Brain microvascular endothelial cell (primary cell): ENCODE measurements at regions not wholly inside any gene's neighbourhood (a gene's known extent, or its start where the extent isn't known, plus 50 kb on each side); places are given as distances from the start of the nearest gene placed in this dataset.
A peak's percentile ranks its signal among the peaks of the same experiment; 100 is the strongest.
"Not testable (repeated sequence)": the region's sequence is repeated elsewhere in the genome, so short reads cannot be mapped to it uniquely, and the experiment has no call there.

Experiments used
- DNase-seq: peaks from one replicate; pipeline ENCODE4 v3.0.0-alpha.2; 2020
- H3K27ac ChIP-seq: fragments of 250-450 bp; sonication (Bioruptor Pico); 2 replicates; pipeline ENCODE4 v1.5.1; 2020; ENCODE audit warnings: mild to moderate bottlenecking, moderate library complexity
- H3K27me3 ChIP-seq: fragments of 250-450 bp; sonication (Bioruptor Pico); replicated peaks from 2 replicates; pipeline ENCODE4 v1.5.1; 2020; ENCODE audit warnings: mild to moderate bottlenecking
- H3K36me3 ChIP-seq: fragments of 250-450 bp; sonication (Bioruptor Pico); replicated peaks from 2 replicates; pipeline ENCODE4 v1.5.1; 2020; ENCODE audit warnings: mild to moderate bottlenecking
- H3K4me3 ChIP-seq: 2 replicates; pipeline ENCODE4 v1.5.1; 2011; ENCODE audit warnings: low read depth, mild to moderate bottlenecking, control low read depth, low read length, moderate library complexity
- in situ Hi-C: cut with HindIII; loops from 2 replicates; pipeline ENCODE4 v1.10.0; 2017; ENCODE audit warnings: low sequenced_read_pairs, low pct_ligation_motif_present
- TF ChIP-seq, protein P1 (sequence below): IDR thresholded peaks from 2 replicates; pipeline ENCODE4 v1.5.1; 2011; ENCODE audit warnings: low read depth, mild to moderate bottlenecking, moderate library complexity, low read length, control low read depth, inconsistent platforms; ENCODE audit errors: missing control alignments

DNA sequence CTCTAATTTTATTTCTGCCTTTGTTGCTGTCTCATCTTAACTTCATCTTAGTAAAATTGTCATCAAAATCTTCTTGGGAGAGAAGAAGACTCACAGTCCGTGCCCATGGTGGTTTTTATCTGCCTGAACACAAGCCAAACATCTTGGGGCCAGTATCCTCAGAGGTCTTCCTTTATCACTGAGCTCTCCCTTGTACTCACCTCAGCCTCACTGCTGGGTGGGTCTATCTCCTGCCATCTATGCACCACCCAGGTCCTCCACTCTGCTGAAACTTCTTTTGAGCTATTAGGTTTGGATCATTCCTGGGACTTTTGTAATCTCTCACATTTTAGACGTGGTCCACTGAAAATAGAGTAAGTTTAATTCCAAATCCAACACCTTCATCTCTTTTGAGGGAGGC is 116.3 kb upstream of the EPB41L4A start:
- TF ChIP-seq, protein P1, sequence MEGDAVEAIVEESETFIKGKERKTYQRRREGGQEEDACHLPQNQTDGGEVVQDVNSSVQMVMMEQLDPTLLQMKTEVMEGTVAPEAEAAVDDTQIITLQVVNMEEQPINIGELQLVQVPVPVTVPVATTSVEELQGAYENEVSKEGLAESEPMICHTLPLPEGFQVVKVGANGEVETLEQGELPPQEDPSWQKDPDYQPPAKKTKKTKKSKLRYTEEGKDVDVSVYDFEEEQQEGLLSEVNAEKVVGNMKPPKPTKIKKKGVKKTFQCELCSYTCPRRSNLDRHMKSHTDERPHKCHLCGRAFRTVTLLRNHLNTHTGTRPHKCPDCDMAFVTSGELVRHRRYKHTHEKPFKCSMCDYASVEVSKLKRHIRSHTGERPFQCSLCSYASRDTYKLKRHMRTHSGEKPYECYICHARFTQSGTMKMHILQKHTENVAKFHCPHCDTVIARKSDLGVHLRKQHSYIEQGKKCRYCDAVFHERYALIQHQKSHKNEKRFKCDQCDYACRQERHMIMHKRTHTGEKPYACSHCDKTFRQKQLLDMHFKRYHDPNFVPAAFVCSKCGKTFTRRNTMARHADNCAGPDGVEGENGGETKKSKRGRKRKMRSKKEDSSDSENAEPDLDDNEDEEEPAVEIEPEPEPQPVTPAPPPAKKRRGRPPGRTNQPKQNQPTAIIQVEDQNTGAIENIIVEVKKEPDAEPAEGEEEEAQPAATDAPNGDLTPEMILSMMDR: no peak
- H3K4me3 ChIP-seq: no peak overlapping the region
- no peak for DNase-seq

DNA sequence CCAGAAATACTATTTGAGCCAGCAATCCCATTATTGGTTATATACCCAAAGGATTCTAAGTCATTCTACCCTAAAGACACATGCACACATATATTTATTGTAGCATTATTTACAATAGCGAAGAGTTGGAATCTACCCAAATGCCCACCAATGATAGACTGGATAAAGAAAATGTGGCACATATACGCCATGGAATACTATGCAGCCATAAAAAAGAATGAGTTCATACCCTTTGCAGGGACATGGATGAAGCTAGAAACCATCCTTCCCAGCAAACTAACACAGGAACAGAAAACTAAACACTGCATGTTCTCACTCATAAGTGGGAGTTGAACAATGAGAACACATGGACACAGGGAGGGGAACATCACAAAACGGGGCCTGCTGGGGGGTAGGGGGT is 125.5 kb upstream of the EPB41L4A start:
- H3K36me3 ChIP-seq, DNase-seq, in situ Hi-C loops, H3K27ac ChIP-seq, H3K27me3 ChIP-seq, H3K4me3 ChIP-seq: not testable (repeated sequence)

More for the DNA sequence above, 116.3 kb upstream of the EPB41L4A start:
- H3K27ac ChIP-seq: no peak overlapping the region
- in situ Hi-C loops: no loop called here
- no peaks in the 10 kb centered on the region for H3K36me3 ChIP-seq
- H3K27me3 ChIP-seq: no peaks in the 10 kb centered on the region

- Histone ChIP-seq H3K36me3 (no peaks in the 10 kb centered on the region), H3K4me3 (no peak overlapping the region), H3K27ac (no peak overlapping the region), H3K27me3 (no peaks in the 10 kb centered on the region)
- TF ChIP-seq, protein P1: no peak
- in situ Hi-C loops: no loop called here
- no peak for DNase-seq
These were observed 128.0 kb upstream of the EPB41L4A start for GRCh38 chr5:112546946-112547592.

DNA sequence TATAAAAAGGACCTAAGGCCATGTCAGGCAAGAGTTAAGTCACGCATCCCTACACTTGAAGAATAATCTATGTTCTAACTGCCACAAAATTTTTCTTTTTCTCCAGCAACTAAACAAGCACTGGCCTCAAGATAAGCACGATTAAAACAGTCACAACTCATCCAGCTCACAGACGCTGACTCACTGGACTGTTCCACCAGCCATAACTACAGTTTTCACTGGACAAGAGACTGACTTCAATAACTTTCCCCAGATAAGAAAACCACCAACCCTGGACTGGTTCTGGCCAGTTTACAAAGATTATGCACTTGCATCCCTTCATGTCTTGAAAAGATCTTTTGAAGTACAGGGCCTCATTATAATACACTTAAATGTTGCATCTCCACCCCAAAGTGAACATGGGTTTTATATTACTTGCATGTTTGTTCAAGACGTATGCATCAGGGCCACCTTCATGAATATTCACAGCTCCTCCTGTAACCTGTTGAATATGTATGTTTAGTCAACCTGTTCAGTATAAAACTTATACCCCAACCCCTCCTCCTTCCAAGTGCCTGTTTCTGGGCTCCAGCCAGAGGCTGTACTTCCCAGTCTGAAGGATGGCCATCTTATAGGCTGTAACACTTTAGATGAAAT is 129.3 kb upstream of the EPB41L4A start:
- no peak overlapping the region for H3K4me3 ChIP-seq
- DNase-seq: peak; percentile 95
- H3K27ac ChIP-seq: no peak overlapping the region
- TF ChIP-seq, protein P1: no peak
- no peaks in the 10 kb centered on the region for H3K27me3 ChIP-seq
- in situ Hi-C loops: no loop called here
- H3K36me3 ChIP-seq: no peaks in the 10 kb centered on the region

DNA sequence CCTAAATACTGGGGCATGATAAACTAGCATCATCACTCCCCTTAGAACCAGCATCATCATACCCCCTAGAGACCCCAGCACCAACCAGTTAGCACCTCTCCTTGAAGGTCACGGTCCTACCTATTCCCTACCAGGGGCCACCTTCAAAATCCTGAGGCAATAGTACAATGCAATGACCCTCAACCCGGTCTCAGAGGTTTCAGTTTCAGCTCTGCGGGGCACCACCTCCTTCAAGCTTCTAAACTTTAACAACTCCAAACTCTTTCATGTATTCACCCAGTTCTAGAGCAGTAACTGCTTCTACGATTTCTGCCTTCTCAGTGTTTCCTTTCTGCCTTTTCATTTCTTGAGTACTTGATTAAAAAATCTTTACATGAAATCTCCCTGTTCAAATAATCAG is 130.1 kb upstream of the EPB41L4A start:
- no peak for DNase-seq
- Histone ChIP-seq H3K4me3 (no peak overlapping the region), H3K36me3 (no peaks in the 10 kb centered on the region), H3K27me3 (no peaks in the 10 kb centered on the region), H3K27ac (no peak overlapping the region)
- TF ChIP-seq, protein P1: no peak
- in situ Hi-C loops: no loop called here

GRCh38 chr5:112549605-112550166 is 130.6 kb upstream of the EPB41L4A start:
- no peak for DNase-seq
- no peaks in the 10 kb centered on the region for H3K36me3 ChIP-seq
- in situ Hi-C loops: no loop called here
- H3K4me3 ChIP-seq: no peak overlapping the region
- TF ChIP-seq, protein P1: no peak
- H3K27me3 ChIP-seq: no peaks in the 10 kb centered on the region
- H3K27ac ChIP-seq: no peak overlapping the region
